HG03442 (cell line): ENCODE measurements at regions not wholly inside any gene's neighbourhood (a gene's known extent, or its start where the extent isn't known, plus 50 kb on each side); places are given as distances from the start of the nearest gene placed in this dataset.
"Not testable (repeated sequence)": the region's sequence is repeated elsewhere in the genome, so short reads cannot be mapped to it uniquely, and the experiment has no call there.

ENCODE experiments used
- ATAC-seq: cut with Tn5 transposase; IDR thresholded peaks from one replicate; pipeline ENCODE4 v1.9.1; 2021; ENCODE audit warnings: mild to moderate bottlenecking, moderate library complexity; ENCODE audit not compliant: unreplicated experiment

- no peak for ATAC-seq
Observed at GRCh38 chr3:94401466-94401865, 338.6 kb downstream of the NSUN3 start.

DNA sequence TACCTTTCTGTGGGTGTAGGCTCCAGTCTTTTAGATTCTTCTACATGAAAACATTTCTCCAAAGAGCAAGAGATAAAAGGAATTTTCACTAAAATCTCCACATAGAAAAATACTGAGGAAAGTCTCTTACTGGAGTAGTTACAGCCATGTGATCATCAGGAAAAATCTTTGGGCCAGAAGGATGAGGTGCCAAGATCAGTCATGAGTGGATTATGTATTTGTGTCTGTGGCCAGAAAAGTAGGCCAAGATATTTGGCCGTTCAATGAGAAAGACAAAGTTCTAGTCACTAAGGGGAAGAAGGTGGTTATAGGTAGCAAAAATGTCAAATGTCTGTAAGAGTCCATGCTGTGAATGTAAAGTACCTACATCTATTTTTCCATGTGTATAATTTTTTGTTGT is 339.3 kb downstream of the NSUN3 start:
- ATAC-seq, result no peak

GRCh38 chr3:94405258-94406035 is 342.6 kb downstream of the NSUN3 start:
- no peak for ATAC-seq

DNA sequence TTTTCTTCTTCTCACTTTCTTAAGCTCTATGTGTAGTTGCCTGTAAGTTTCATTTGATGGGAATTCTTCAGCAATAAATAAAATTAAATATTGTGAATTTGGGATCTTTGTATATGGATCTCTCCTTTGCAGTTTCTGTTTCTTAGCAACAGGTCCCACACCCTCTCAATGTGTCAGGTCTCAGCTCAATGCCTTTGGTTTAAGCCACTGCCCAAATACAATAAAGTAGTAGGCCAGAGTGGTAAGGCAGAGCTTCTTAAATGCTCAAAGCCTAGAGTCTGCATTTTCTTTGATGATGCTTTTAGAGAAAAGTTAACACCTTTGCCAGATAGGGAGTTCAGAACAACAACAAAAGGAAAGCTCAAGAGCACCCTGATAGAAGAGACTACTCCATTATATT is 343.7 kb downstream of the NSUN3 start:
- no peak for ATAC-seq

- not testable (repeated sequence) for ATAC-seq
Observed at GRCh38 chr3:94412936-94413335, 350.1 kb downstream of the NSUN3 start.

- ATAC-seq, result no peak
Observed at GRCh38 chr3:94413336-94414108, 350.7 kb downstream of the NSUN3 start.

- no peak for ATAC-seq
Observed at GRCh38 chr3:94414418-94414817, 351.6 kb downstream of the NSUN3 start.

DNA sequence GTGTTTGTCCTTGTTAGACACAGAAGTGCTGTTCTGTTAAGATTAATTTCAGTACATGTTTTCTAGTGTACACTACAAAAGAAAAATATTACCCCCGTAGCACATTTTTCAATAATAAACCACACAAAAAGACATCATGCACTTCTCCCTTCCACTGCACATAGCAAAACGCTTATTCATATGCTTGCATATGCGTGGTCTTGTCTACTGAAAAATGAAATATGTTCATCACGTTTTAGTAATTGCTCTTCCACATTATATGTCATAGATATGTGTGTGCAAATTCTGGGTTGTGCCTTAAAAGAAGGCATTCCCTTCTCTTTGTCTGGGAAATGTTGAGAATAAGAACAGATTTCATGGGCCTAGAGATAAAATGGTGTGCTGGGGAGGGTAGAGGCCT is 353.9 kb downstream of the NSUN3 start:
- no peak for ATAC-seq

DNA sequence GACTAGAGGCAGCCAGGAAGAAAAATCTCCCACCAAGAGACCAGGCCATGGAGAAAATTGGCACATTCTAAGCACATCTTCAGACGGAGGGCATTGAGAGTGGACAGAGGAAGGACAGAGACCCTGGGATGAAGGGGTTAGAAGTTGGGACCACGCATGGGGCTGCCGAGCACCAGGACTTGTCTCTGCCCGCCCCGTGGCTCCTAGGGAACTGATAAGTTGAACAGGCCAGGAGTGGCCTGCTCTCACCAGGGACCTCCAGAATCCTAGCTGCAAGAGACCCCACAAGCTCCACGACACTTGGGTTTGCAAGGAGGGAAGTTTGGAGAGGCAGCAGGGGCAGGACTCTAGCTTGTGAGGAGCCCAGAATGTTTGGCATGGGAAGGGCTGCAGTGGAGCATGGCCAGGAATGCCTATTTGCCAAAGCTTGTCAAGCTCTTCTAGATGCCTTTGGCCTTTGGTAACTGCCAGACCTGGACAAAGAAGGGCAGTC is 355.1 kb downstream of the NSUN3 start:
- ATAC-seq, result no peak

GRCh38 chr3:94420931-94421330 is 358.1 kb downstream of the NSUN3 start:
- ATAC-seq, result no peak

- ATAC-seq, result no peak
Observed at GRCh38 chr3:94423578-94423977, 360.7 kb downstream of the NSUN3 start.

- no peak for ATAC-seq
Observed at GRCh38 chr3:94429517-94429916, 366.7 kb downstream of the NSUN3 start.

GRCh38 chr3:94431876-94432570 is 369.2 kb downstream of the NSUN3 start:
- ATAC-seq, result no peak

GRCh38 chr3:94433811-94434210 is 370.9 kb downstream of the NSUN3 start:
- ATAC-seq, result no peak

GRCh38 chr3:94440767-94441493 is 378.1 kb downstream of the NSUN3 start:
- no peak for ATAC-seq

DNA sequence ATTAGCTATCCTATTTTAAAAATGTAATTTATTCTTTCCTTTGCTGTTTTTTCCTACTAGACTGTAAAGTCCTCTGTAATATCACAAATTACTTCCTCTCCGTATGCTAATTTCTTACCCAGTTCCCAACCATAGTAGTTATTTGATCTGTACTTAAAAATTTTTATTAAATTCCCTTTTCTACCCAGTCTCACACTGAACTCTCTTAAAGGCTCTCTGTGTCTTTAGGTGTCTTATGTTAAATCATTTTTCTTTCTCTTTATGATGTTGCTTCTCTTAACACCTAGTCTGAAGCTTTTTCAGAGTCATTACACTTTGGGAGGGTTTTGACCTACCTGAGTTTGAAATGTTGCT is 378.6 kb downstream of the NSUN3 start:
- ATAC-seq, result no peak

- no peak for ATAC-seq
Observed at GRCh38 chr3:94453864-94454263, 391.0 kb downstream of the NSUN3 start.

DNA sequence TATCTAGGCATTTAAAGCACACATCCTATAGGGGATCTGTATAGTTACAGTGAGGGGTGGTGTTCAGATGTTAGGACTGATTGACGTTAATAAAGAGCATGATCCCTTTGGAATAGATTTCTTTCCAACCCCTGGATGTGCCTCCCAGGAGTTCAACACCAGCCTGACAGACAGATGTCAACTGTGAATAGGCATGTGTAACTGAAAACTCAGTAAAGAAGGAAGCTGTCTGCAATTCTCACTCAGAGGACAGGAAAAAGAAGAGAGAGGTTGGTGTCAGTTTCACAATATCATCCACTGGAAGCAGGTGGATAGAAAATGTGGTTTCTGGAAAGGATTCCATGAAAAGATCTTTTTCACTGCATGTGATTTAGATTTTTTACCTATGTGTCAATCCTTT is 396.3 kb downstream of the NSUN3 start:
- no peak for ATAC-seq

DNA sequence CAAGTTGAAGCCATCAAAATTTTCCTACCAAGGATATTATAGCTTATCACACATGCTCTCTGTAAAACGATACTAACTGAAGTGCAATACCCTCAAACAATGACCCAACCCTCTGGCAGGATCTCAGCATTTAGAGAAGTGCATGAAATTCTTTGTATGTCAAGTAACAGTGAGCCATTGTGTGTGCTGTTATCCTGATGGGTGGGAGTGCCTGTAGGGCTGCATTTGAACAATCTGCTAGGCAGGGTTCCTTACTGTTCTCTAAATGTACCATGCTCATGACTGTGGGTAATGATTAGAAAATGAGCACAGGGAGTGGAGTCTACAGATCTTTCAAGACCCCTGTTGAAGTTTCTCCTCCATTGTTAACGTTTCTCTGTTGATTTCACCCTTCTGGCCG is 398.1 kb downstream of the NSUN3 start:
- no peak for ATAC-seq

- ATAC-seq, result no peak
Observed at GRCh38 chr3:94462931-94463330, 400.1 kb downstream of the NSUN3 start.

- no peak for ATAC-seq
Observed at GRCh38 chr3:94472511-94472910, 409.6 kb downstream of the NSUN3 start.
